22Rv1 (cell line): ENCODE measurements at regions not wholly inside any gene's neighbourhood (a gene's known extent, or its start where the extent isn't known, plus 50 kb on each side); places are given as distances from the start of the nearest gene placed in this dataset.
A peak's percentile ranks its signal among the peaks of the same experiment; 100 is the strongest.

Source experiments
- CTCF ChIP-seq: fragments of 450-650 bp; IDR thresholded peaks from 2 replicates; pipeline ENCODE4 v1.5.1; 2017; ENCODE audit warnings: mild to moderate bottlenecking
- ZFX ChIP-seq: fragments of 450-650 bp; IDR thresholded peaks from 2 replicates; pipeline ENCODE4 v1.6.1; 2017; ENCODE audit warnings: antibody characterized with exemption, borderline replicate concordance

DNA sequence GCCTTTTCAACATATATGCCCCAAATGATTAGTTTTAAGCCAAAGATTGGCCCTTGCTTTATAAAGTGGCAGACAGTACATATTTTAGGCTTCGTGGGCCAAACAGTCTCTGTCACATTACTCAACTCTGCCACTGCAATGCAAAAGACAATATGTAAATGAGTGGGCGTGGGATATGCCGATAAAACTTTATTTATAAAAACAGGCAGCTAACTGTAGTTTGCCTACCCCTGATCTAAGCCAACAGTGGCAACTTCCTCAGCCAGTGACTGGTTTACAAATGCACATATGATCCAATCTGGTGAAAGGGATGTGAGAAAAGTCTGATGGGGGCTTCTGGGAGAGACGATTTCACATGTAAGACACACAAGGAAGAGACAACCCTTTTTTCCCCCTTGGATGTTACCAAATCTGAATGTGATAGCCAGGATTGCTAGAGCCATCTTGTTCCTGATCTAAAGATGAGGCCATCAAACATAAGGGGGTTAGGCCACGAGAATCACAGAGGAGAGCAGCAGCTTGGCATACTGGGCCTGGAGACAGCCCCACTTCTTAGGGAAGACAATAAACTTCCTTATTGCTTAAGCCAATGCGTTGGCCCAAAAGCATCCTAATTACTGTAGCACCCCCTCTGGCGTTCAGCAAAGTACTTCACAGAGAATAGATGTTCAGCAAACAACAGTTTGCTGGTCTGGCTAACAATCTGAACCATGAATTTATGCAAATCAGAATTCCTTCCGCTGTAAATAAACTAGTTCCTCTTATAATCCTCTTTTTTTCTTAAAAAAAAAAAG is 75.2 kb upstream of the TMCC3 start:
- TF ChIP-seq CTCF (peak; percentile 67), ZFX (no peak)
